ENCODE measurements at regions not wholly inside any gene's neighbourhood (a gene's known extent, or its start where the extent isn't known, plus 50 kb on each side); places are given as distances from the start of the nearest gene placed in this dataset.

DNA sequence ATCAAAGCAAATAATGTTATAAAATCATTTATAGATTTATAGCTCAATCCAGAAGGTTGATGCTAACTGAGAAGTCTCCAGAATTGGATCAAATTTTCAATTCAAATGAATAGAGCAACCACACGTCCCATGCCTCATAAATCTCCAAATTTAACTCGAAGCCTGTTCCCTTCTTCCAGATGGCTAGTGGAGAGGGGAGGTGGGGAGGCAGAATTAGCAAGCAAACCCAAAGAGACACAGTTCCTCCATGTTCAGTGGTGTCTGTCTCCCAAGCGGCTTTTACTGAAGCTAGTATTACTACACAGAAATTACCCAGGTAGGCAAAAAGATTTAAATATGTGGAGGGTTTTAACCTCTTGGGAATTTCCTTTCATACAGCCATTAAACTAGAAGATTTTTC is 65.8 kb downstream of the DUSP6 start:
- TF ChIP-seq, protein P1, sequence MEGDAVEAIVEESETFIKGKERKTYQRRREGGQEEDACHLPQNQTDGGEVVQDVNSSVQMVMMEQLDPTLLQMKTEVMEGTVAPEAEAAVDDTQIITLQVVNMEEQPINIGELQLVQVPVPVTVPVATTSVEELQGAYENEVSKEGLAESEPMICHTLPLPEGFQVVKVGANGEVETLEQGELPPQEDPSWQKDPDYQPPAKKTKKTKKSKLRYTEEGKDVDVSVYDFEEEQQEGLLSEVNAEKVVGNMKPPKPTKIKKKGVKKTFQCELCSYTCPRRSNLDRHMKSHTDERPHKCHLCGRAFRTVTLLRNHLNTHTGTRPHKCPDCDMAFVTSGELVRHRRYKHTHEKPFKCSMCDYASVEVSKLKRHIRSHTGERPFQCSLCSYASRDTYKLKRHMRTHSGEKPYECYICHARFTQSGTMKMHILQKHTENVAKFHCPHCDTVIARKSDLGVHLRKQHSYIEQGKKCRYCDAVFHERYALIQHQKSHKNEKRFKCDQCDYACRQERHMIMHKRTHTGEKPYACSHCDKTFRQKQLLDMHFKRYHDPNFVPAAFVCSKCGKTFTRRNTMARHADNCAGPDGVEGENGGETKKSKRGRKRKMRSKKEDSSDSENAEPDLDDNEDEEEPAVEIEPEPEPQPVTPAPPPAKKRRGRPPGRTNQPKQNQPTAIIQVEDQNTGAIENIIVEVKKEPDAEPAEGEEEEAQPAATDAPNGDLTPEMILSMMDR (IDR thresholded peaks at IDR 0.05; ENCODE audit: poor library complexity): no peak
- TF ChIP-seq EZH2 (IDR thresholded peaks at IDR 0.05; ENCODE audit: borderline replicate concordance): no peak

All from hepatocyte (in vitro differentiated cells).